H1 (cell line): ENCODE measurements at regions not wholly inside any gene's neighbourhood (a gene's known extent, or its start where the extent isn't known, plus 50 kb on each side); places are given as distances from the start of the nearest gene placed in this dataset.

Experiments
- CEBPB ChIP-seq: IDR thresholded peaks from 2 replicates; pipeline ENCODE4 v1.6.1; 2012; ENCODE audit warnings: low read depth, low read length
- TEAD4 ChIP-seq: IDR thresholded peaks from 2 replicates; pipeline ENCODE4 v1.6.1; 2012; ENCODE audit warnings: low read depth, low read length, inconsistent platforms, mixed read lengths
- TF ChIP-seq, protein P1 (sequence below), 3 experiments: IDR thresholded peaks; 1 replicate in 2 of 3; 2 replicates in 1 of 3; pipeline versions ENCODE4 v1.5.1 to v1.6.1; 2011; ENCODE audit warnings: low read length in 3 of 3, mild to moderate bottlenecking in 3 of 3, inconsistent platforms in 2 of 3, low read depth in 1 of 3, moderate library complexity in 1 of 3; ENCODE audit not compliant: insufficient read depth in 1 of 3; ENCODE audit errors: control extremely low read depth in 1 of 3

- TF ChIP-seq CEBPB (no peak), TEAD4 (no peak)
- TF ChIP-seq, protein P1, sequence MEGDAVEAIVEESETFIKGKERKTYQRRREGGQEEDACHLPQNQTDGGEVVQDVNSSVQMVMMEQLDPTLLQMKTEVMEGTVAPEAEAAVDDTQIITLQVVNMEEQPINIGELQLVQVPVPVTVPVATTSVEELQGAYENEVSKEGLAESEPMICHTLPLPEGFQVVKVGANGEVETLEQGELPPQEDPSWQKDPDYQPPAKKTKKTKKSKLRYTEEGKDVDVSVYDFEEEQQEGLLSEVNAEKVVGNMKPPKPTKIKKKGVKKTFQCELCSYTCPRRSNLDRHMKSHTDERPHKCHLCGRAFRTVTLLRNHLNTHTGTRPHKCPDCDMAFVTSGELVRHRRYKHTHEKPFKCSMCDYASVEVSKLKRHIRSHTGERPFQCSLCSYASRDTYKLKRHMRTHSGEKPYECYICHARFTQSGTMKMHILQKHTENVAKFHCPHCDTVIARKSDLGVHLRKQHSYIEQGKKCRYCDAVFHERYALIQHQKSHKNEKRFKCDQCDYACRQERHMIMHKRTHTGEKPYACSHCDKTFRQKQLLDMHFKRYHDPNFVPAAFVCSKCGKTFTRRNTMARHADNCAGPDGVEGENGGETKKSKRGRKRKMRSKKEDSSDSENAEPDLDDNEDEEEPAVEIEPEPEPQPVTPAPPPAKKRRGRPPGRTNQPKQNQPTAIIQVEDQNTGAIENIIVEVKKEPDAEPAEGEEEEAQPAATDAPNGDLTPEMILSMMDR (IDR thresholded peaks at IDR 0.05; ENCODE audit: control extremely low read depth in 1 of 3, insufficient read depth in 1 of 3, low read depth in 1 of 3, low read length in 3 of 3) = no peak
Measured at GRCh38 chr6:15770347-15771143, 107.7 kb upstream of the DTNBP1 start.
